GM21447 (cell line): ENCODE measurements at regions not wholly inside any gene's neighbourhood (a gene's known extent, or its start where the extent isn't known, plus 50 kb on each side); places are given as distances from the start of the nearest gene placed in this dataset.
"Not testable (repeated sequence)": the region's sequence is repeated elsewhere in the genome, so short reads cannot be mapped to it uniquely, and the experiment has no call there.

ENCODE experiments used
- ATAC-seq: cut with Tn5 transposase; IDR thresholded peaks from one replicate; pipeline ENCODE4 v1.9.1; 2021; ENCODE audit not compliant: unreplicated experiment

- no peak for ATAC-seq
These were observed 72.8 kb upstream of the ADTRP start for GRCh38 chr6:11851387-11851786.

- no peak for ATAC-seq
These were observed 70.5 kb upstream of the ADTRP start for GRCh38 chr6:11848852-11849731.

GRCh38 chr6:11848346-11848651, 69.7 kb upstream of the ADTRP start:
- no peak for ATAC-seq

- no peak for ATAC-seq
These were observed 69.1 kb upstream of the ADTRP start for GRCh38 chr6:11847515-11848345.

- ATAC-seq, result not testable (repeated sequence)
These were observed 68.5 kb upstream of the ADTRP start for GRCh38 chr6:11847068-11847467.

GRCh38 chr6:11845664-11846577, 67.3 kb upstream of the ADTRP start:
- ATAC-seq, result no peak

GRCh38 chr6:11842795-11843194, 64.2 kb upstream of the ADTRP start:
- ATAC-seq, result not testable (repeated sequence)

GRCh38 chr6:11835065-11835464, 56.5 kb upstream of the ADTRP start:
- no peak for ATAC-seq

GRCh38 chr6:11833626-11834592, 55.3 kb upstream of the ADTRP start:
- peak; percentile 83 for ATAC-seq

GRCh38 chr6:11831653-11832052, 53.0 kb upstream of the ADTRP start:
- no peak for ATAC-seq

- ATAC-seq, result no peak
These were observed 51.9 kb upstream of the ADTRP start for GRCh38 chr6:11830520-11830919.

GRCh38 chr6:11830105-11830504, 51.5 kb upstream of the ADTRP start:
- ATAC-seq, result no peak

- no peak for ATAC-seq
These were observed 49.8 kb upstream of the ADTRP start for GRCh38 chr6:11828262-11828870.
